IMR-90 (cell line): ENCODE measurements at regions not wholly inside any gene's neighbourhood (a gene's known extent, or its start where the extent isn't known, plus 50 kb on each side); places are given as distances from the start of the nearest gene placed in this dataset.

Experiments used
- ATAC-seq: fragments of 200-7000 bp; cut with Tn5 transposase; 2 replicates; pipeline ENCODE4 v1.9.1; 2020; ENCODE audit warnings: low read depth, mild to moderate bottlenecking, moderate library complexity
- BruUV-seq: library from RNA; stranded (reverse); fragments of 400-500 nt; replicated peaks from 2 replicates; lab custom pipeline; 2021; lab: Mats Ljungman, UMichigan
- CTCF ChIA-PET: fragments of 300-600 bp; formaldehyde crosslinking; extraction: SDS; loops from one replicate; lab custom pipeline; 2021; ENCODE audit warnings: antibody characterized with exemption; lab: Yijun Ruan, JAX
- POLR2A ChIA-PET: fragments of 300-600 bp; sonication (Branson Sonifier 250); formaldehyde crosslinking; loops from one replicate; lab custom pipeline; 2022; ENCODE audit warnings: antibody characterized with exemption; ENCODE audit not compliant: unreplicated experiment; lab: Charles Lee
- DNase-seq: peaks from one replicate; pipeline ENCODE4 v3.0.0; 2013
- H2AFZ ChIP-seq: replicated peaks from 2 replicates; pipeline ENCODE3; 2013; ENCODE audit warnings: low read length, mild to moderate bottlenecking; ENCODE audit not compliant: poor library complexity
- H2AK5ac ChIP-seq: 2 replicates; pipeline ENCODE4 v1.6.1; 2013; ENCODE audit warnings: low read depth, low read length, inconsistent platforms
- H2AK9ac ChIP-seq: replicated peaks from 2 replicates; pipeline ENCODE3; 2013; ENCODE audit warnings: mild to moderate bottlenecking, low read depth, low read length, moderate library complexity; ENCODE audit not compliant: poor library complexity
- H2BK120ac ChIP-seq: 2 replicates; pipeline ENCODE4 v1.6.1; 2013; ENCODE audit warnings: low read depth, low read length, inconsistent platforms
- H2BK15ac ChIP-seq: 3 replicates; pipeline ENCODE4 v1.6.1; 2013; ENCODE audit warnings: low read depth, low read length, inconsistent platforms
- H2BK20ac ChIP-seq: 2 replicates; pipeline ENCODE4 v1.6.1; 2013; ENCODE audit warnings: low read depth, mild to moderate bottlenecking, inconsistent platforms, low read length, moderate library complexity
- H2BK5ac ChIP-seq: 2 replicates; pipeline ENCODE4 v1.6.1; 2013; ENCODE audit warnings: mild to moderate bottlenecking, low read depth, low read length, inconsistent platforms; ENCODE audit not compliant: poor library complexity, severe bottlenecking
- H3K14ac ChIP-seq: replicated peaks from 2 replicates; pipeline ENCODE4 v1.6.1; 2013; ENCODE audit warnings: low read depth, low read length, inconsistent platforms
- H3K18ac ChIP-seq: 2 replicates; pipeline ENCODE4 v1.6.1; 2013; ENCODE audit warnings: low read depth, low read length, control low read depth
- H3K23ac ChIP-seq: 2 replicates; pipeline ENCODE4 v1.6.1; 2013; ENCODE audit warnings: low read depth, low read length, inconsistent platforms
- H3K27ac ChIP-seq: 2 replicates; pipeline ENCODE4 v1.5.1; 2013; ENCODE audit warnings: mild to moderate bottlenecking, control low read depth, low read length; ENCODE audit not compliant: insufficient read depth
- H3K27me3 ChIP-seq: 2 replicates; pipeline ENCODE4 v1.6.1; 2013; ENCODE audit warnings: low read length; ENCODE audit not compliant: control insufficient read depth, insufficient read depth
- H3K36me3 ChIP-seq: 2 replicates; pipeline ENCODE4 v1.6.1; 2013; ENCODE audit warnings: low read length, mixed read lengths; ENCODE audit not compliant: control insufficient read depth, insufficient read depth
- H3K4ac ChIP-seq: 2 replicates; pipeline ENCODE4 v1.6.1; 2013; ENCODE audit warnings: low read depth, low read length, inconsistent platforms
- H3K4me1 ChIP-seq: 2 replicates; pipeline ENCODE4 v1.6.1; 2013; ENCODE audit warnings: low read length, mixed read lengths; ENCODE audit not compliant: control insufficient read depth, insufficient read depth
- H3K4me2 ChIP-seq: 2 replicates; pipeline ENCODE4 v1.6.1; 2013; ENCODE audit warnings: low read depth, mild to moderate bottlenecking, control low read depth, low read length, moderate library complexity
- H3K4me3 ChIP-seq: 2 replicates; pipeline ENCODE4 v1.5.1; 2013; ENCODE audit warnings: low read depth, mild to moderate bottlenecking, control low read depth, low read length, moderate library complexity; ENCODE audit not compliant: insufficient read depth
- H3K56ac ChIP-seq: 2 replicates; pipeline ENCODE4 v1.6.1; 2013; ENCODE audit warnings: low read length, inconsistent platforms; ENCODE audit not compliant: insufficient read depth; ENCODE audit errors: extremely low read depth
- H3K79me1 ChIP-seq, 2 experiments: 2 replicates each; pipeline ENCODE4 v1.6.1; 2013; ENCODE audit warnings: low read length in 2 of 2, inconsistent platforms in 1 of 2, low read depth in 1 of 2
- H3K9ac ChIP-seq: 2 replicates; pipeline ENCODE4 v1.6.1; 2013; ENCODE audit warnings: low read depth, low read length, control low read depth
- H3K9me1 ChIP-seq: 2 replicates; pipeline ENCODE4 v1.6.1; 2013; ENCODE audit warnings: low read length, inconsistent platforms; ENCODE audit not compliant: insufficient read depth
- H3K9me3 ChIP-seq: 2 replicates; pipeline ENCODE4 v1.6.1; 2013; ENCODE audit warnings: low read length; ENCODE audit not compliant: control insufficient read depth, insufficient read depth
- H4K20me1 ChIP-seq: 2 replicates; pipeline ENCODE4 v1.6.1; 2013; ENCODE audit warnings: low read length, inconsistent platforms; ENCODE audit not compliant: insufficient read depth
- H4K5ac ChIP-seq: 2 replicates; pipeline ENCODE4 v1.6.1; 2013; ENCODE audit warnings: mild to moderate bottlenecking, low read depth, low read length, control low read depth
- H4K8ac ChIP-seq, 2 experiments: 2 replicates each; pipeline ENCODE4 v1.6.1; 2013; ENCODE audit warnings: low read depth in 2 of 2, low read length in 2 of 2, control low read depth in 1 of 2, inconsistent platforms in 1 of 2
- H4K91ac ChIP-seq: 2 replicates; pipeline ENCODE4 v1.6.1; 2013; ENCODE audit warnings: low read depth, low read length, inconsistent platforms; ENCODE audit not compliant: insufficient read depth
- FOS ChIP-seq: fragments of 150-350 bp; IDR thresholded peaks from 2 replicates; pipeline ENCODE4 v1.6.1; 2016; ENCODE audit warnings: low read depth, low read length
- MXI1 ChIP-seq: IDR thresholded peaks from 2 replicates; pipeline ENCODE4 v1.6.1; 2012; ENCODE audit warnings: low read depth, mild to moderate bottlenecking, low read length, moderate library complexity, borderline replicate concordance
- WGBS, 2 experiments: methylation state at CpG; one replicate each; pipeline versions ENCODE4 v1.1.5 to v1.1.7; 2013; ENCODE audit warnings: missing lambda C conversion rate in 2 of 2; ENCODE audit not compliant: insufficient read length in 1 of 2; ENCODE audit errors: extremely low coverage in 2 of 2; 5-methylcytosine and 5-hydroxymethylcytosine counted together
- dilution Hi-C: fragments of 300-500 bp; cut with HindIII; formaldehyde crosslinking; loops from one replicate; pipeline ENCODE4 v1.14.3; 2018; ENCODE audit warnings: low sequenced_read_pairs; ENCODE audit not compliant: unreplicated experiment
- in situ Hi-C: fragments of 300-500 bp; cut with MboI; formaldehyde crosslinking; loops from 3 replicates; pipeline ENCODE4 v1.14.3; 2019; ENCODE audit warnings: low sequenced_read_pairs, inconsistent platforms, mixed read lengths
- intact Hi-C: fragments of 100-400 bp; cut with micrococcal nuclease; formaldehyde crosslinking; loops from 2 replicates; pipeline ENCODE4 v1.10.0; 2022

DNA sequence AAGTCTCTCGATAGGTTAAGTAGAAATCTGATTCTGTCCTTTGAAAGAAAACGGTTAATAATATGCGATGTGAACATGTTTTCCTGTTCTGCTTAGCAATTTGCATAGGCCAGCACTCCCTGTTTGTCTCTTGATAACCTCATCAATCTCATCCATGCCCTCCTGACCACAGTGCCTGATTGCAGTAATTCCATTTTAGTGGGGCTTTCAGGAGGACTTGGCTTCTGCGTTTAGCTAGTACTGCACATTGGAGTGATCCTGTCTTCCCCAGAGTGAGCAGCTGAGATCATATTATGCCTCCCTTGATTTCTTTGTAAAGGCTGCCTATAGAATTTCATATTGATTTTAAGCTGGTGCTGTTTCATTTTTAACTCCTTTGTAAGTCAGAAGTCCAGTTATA is 335.9 kb upstream of the ISL1 start:
- intact Hi-C loops (no loop called here), in situ Hi-C loops (no loop called here), dilution Hi-C loops (no loop called here)
- Histone ChIP-seq H3K4me3 (no peak overlapping the region), H3K27me3 (no peaks in the 10 kb centered on the region), H3K4ac (no peak overlapping the region), H2BK120ac (no peak overlapping the region), H2AK9ac (no peak overlapping the region), H3K9ac (no peak overlapping the region), H3K79me1 (no peaks in the 10 kb centered on the region), H3K14ac (no peak overlapping the region), H3K36me3 (no peaks in the 10 kb centered on the region), H2BK5ac (no peak overlapping the region), H4K8ac (no peak overlapping the region), H3K9me1 (no peaks in the 10 kb centered on the region), H2AK5ac (no peak overlapping the region), H4K5ac (no peak overlapping the region), H3K18ac (no peak overlapping the region), H3K23ac (no peak overlapping the region), H3K4me2 (no peak overlapping the region), H3K56ac (no peak overlapping the region), H2BK20ac (no peak overlapping the region), H3K4me1 (no peaks in the 10 kb centered on the region), H4K20me1 (no peaks in the 10 kb centered on the region), H4K91ac (no peak overlapping the region), H3K27ac (no peak overlapping the region), H2AFZ (no peak overlapping the region), H3K9me3 (0 out of 2 replicates have a peak, but pooled peaks cover 2% of the 10 kb centered on the region), H2BK15ac (no peak overlapping the region)
- ChIA-PET CTCF (no interaction called here), POLR2A (no interaction called here)
- no CpG with 5 or more reads among the region's 4 CpGs for WGBS, 2 experiments
- no peak for TF ChIP-seq MXI1
- no peak for TF ChIP-seq FOS
- no peak for ATAC-seq
- no peak for DNase-seq
- BruUV-seq = no TSS peak
